Neuronal stem cell (in vitro differentiated cells): ENCODE measurements at regions not wholly inside any gene's neighbourhood (a gene's known extent, or its start where the extent isn't known, plus 50 kb on each side); places are given as distances from the start of the nearest gene placed in this dataset.

Experiments used
- DNase-seq: peaks from one replicate; pipeline ENCODE4 v3.0.0-alpha.2; 2013; ENCODE audit warnings: low spot score
- H2AFZ ChIP-seq: one replicate; pipeline ENCODE4 v1.6.1; 2013; ENCODE audit warnings: mild to moderate bottlenecking, low read length, inconsistent platforms
- H2AK5ac ChIP-seq: 2 replicates; pipeline ENCODE4 v1.6.1; 2013; ENCODE audit warnings: low read depth, mild to moderate bottlenecking, inconsistent platforms, low read length, moderate library complexity, mixed read lengths
- H2BK120ac ChIP-seq: 2 replicates; pipeline ENCODE4 v1.6.1; 2013; ENCODE audit warnings: low read depth, mild to moderate bottlenecking, inconsistent platforms, low read length, moderate library complexity, mixed read lengths
- H2BK12ac ChIP-seq: one replicate; pipeline ENCODE4 v1.6.1; 2013; ENCODE audit warnings: low read length, inconsistent platforms
- H2BK15ac ChIP-seq: 2 replicates; pipeline ENCODE4 v1.6.1; 2013; ENCODE audit warnings: mild to moderate bottlenecking, low read length, inconsistent platforms, mixed read lengths
- H2BK5ac ChIP-seq: one replicate; pipeline ENCODE4 v1.6.1; 2013; ENCODE audit warnings: inconsistent platforms, mild to moderate bottlenecking, low read length, moderate library complexity
- H3K14ac ChIP-seq: one replicate; pipeline ENCODE4 v1.6.1; 2013; ENCODE audit warnings: low read length, inconsistent platforms
- H3K18ac ChIP-seq: 2 replicates; pipeline ENCODE4 v1.6.1; 2013; ENCODE audit warnings: low read length, inconsistent platforms
- H3K23ac ChIP-seq: 2 replicates; pipeline ENCODE4 v1.6.1; 2013; ENCODE audit warnings: low read depth, mild to moderate bottlenecking, mixed read lengths, low read length, inconsistent platforms; ENCODE audit not compliant: poor library complexity
- H3K27ac ChIP-seq: replicated peaks from 3 replicates; pipeline ENCODE4 v1.5.1; 2013; ENCODE audit warnings: low read length, inconsistent platforms
- H3K27me3 ChIP-seq, 3 experiments: 2 replicates each; pipeline ENCODE4 v1.6.1; 2013; ENCODE audit warnings: low read length in 3 of 3, mild to moderate bottlenecking in 2 of 3, inconsistent platforms in 1 of 3, low read depth in 1 of 3, mixed read lengths in 1 of 3, moderate library complexity in 1 of 3; ENCODE audit not compliant: control insufficient read depth in 3 of 3, insufficient read depth in 3 of 3
- H3K36me3 ChIP-seq, 2 donors: replicated peaks in 1 of 2; 2 replicates each; pipeline ENCODE4 v1.6.1; 2013; ENCODE audit warnings: low read length in 2 of 2; ENCODE audit not compliant: control insufficient read depth in 2 of 2, insufficient read depth in 2 of 2
- H3K4ac ChIP-seq: 2 replicates; pipeline ENCODE4 v1.6.1; 2013; ENCODE audit warnings: inconsistent platforms, mild to moderate bottlenecking, low read length, moderate library complexity
- H3K4me1 ChIP-seq, 2 donors: 1 replicate in 1 of 2; 2 replicates in 1 of 2; pipeline ENCODE4 v1.6.1; 2013; ENCODE audit warnings: low read length in 2 of 2, low read depth in 1 of 2; ENCODE audit not compliant: control insufficient read depth in 2 of 2, insufficient read depth in 1 of 2
- H3K4me2 ChIP-seq: one replicate; pipeline ENCODE4 v1.6.1; 2013; ENCODE audit warnings: mild to moderate bottlenecking, low read length, inconsistent platforms; ENCODE audit not compliant: insufficient read depth, poor library complexity, severe bottlenecking
- H3K4me3 ChIP-seq, 2 donors: 2 replicates each; pipeline ENCODE4 v1.5.1; 2013; ENCODE audit warnings: low read length in 2 of 2, mild to moderate bottlenecking in 2 of 2, inconsistent platforms in 1 of 2, moderate library complexity in 1 of 2
- H3K79me1 ChIP-seq: one replicate; pipeline ENCODE4 v1.6.1; 2013; ENCODE audit warnings: low read depth, mild to moderate bottlenecking, inconsistent platforms, low read length, moderate library complexity
- H3K9ac ChIP-seq: one replicate; pipeline ENCODE4 v1.6.1; 2013; ENCODE audit warnings: mild to moderate bottlenecking, low read depth, low read length, inconsistent platforms; ENCODE audit not compliant: poor library complexity
- H3K9me3 ChIP-seq, 2 donors: replicated peaks in 1 of 2; 2 replicates each; pipeline versions ENCODE3 to v1.6.1; 2013; ENCODE audit warnings: low read length in 2 of 2, mild to moderate bottlenecking in 2 of 2, inconsistent platforms in 1 of 2, low read depth in 1 of 2, mixed read lengths in 1 of 2, moderate library complexity in 1 of 2; ENCODE audit not compliant: control insufficient read depth in 2 of 2, insufficient read depth in 1 of 2
- H4K8ac ChIP-seq: one replicate; pipeline ENCODE4 v1.6.1; 2013; ENCODE audit warnings: low read depth, mild to moderate bottlenecking, inconsistent platforms, low read length, moderate library complexity
- H4K91ac ChIP-seq: one replicate; pipeline ENCODE4 v1.6.1; 2013; ENCODE audit warnings: low read length, low read depth, mild to moderate bottlenecking, inconsistent platforms; ENCODE audit not compliant: poor library complexity
- WGBS, 2 donors: extraction: QIAGEN DNeasy Blood & Tissue Kit; methylation state at CpG; one replicate each; pipeline ENCODE4 v1.1.7; 2013; ENCODE audit warnings: missing lambda C conversion rate in 2 of 2, mixed read lengths in 1 of 2; ENCODE audit not compliant: insufficient read length in 2 of 2, insufficient replicate concordance in 1 of 2; ENCODE audit errors: extremely low coverage in 2 of 2; 5-methylcytosine and 5-hydroxymethylcytosine counted together

DNA sequence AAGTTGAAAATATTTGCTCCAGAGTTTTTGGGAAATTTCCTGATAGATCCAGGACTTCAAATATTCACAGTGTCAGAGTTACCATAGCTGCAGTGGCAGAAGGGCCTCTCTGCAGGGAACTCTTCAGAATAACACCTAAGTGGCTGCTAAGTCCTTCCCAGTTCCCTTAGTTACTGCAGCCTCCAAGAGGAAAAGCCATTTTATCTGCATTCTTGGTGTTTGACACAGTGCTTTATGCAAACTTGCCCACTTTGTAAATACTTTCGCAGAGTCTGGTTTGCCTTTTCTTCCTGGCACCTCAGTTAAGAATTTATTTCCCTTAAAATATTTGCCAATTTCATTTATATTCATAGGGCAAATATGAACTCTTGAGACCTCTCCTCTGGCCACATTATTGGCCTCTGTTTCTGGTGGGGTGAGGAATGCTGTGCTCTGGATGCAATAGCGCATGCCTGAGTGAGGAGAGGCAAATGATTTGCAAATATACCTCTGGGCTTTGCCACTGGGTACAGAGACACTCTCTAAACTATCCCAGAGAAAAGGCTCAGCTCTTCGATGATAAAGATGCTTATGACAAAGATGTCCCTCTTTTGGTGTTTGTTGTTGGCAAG is 566.3 kb upstream of the NR3C2 start:
- WGBS, 2 donors: no CpG with 5 or more reads among the region's 3 CpGs
- no peak overlapping the region for H4K8ac ChIP-seq
- H2AK5ac ChIP-seq: no peak overlapping the region
- no peak overlapping the region for H4K91ac ChIP-seq
- H3K9me3 ChIP-seq: peaks cover 0 to 1% of the 10 kb centered on the region in 2 donors
- H3K4me1 ChIP-seq: peaks cover 0 to 1% of the 10 kb centered on the region in 2 donors
- H3K4me2 ChIP-seq: no peak overlapping the region
- no peak overlapping the region for H2BK12ac ChIP-seq
- no peak for DNase-seq
- no peak overlapping the region for H2BK5ac ChIP-seq
- no peak overlapping the region for H3K27ac ChIP-seq
- H3K9ac ChIP-seq: no peak overlapping the region
- no peak overlapping the region for H3K23ac ChIP-seq
- no peaks in the 10 kb centered on the region for H3K36me3 ChIP-seq
- H2BK15ac ChIP-seq: no peak overlapping the region
- no peak overlapping the region for H2BK120ac ChIP-seq
- H3K4me3 ChIP-seq: no peak overlapping the region
- no peak overlapping the region for H3K4ac ChIP-seq
- H3K79me1 ChIP-seq: no peaks in the 10 kb centered on the region
- no peaks in the 10 kb centered on the region for H3K27me3 ChIP-seq
- H3K18ac ChIP-seq: no peak overlapping the region
- no peak overlapping the region for H2AFZ ChIP-seq
- H3K14ac ChIP-seq: no peak overlapping the region

GRCh38 chr4:149005191-149005590 is 563.0 kb upstream of the NR3C2 start:
- Histone ChIP-seq H3K4me2 (no peak overlapping the region), H2BK12ac (no peak overlapping the region), H4K91ac (no peak overlapping the region), H3K4me3 (no peak overlapping the region), H3K27me3 (no peaks in the 10 kb centered on the region), H3K18ac (no peak overlapping the region), H3K79me1 (no peaks in the 10 kb centered on the region), H2BK5ac (no peak overlapping the region), H3K23ac (no peak overlapping the region), H3K27ac (no peak overlapping the region), H2AK5ac (no peak overlapping the region), H3K36me3 (no peaks in the 10 kb centered on the region), H3K9me3 (no peaks in the 10 kb centered on the region), H3K4me1 (peaks cover 0 to 1% of the 10 kb centered on the region in 2 donors), H3K14ac (no peak overlapping the region), H4K8ac (no peak overlapping the region), H3K9ac (no peak overlapping the region), H3K4ac (no peak overlapping the region), H2BK120ac (no peak overlapping the region), H2AFZ (no peak overlapping the region), H2BK15ac (no peak overlapping the region)
- no CpG with 5 or more reads among the region's 3 CpGs for WGBS, 2 donors
- no peak for DNase-seq

- no peak overlapping the region for H4K91ac ChIP-seq
- no peak overlapping the region for H2BK5ac ChIP-seq
- H3K36me3 ChIP-seq: no peaks in the 10 kb centered on the region
- H2BK12ac ChIP-seq: no peak overlapping the region
- no peak overlapping the region for H2BK15ac ChIP-seq
- no peak overlapping the region for H3K18ac ChIP-seq
- H2AK5ac ChIP-seq: no peak overlapping the region
- no peak overlapping the region for H2AFZ ChIP-seq
- no peak overlapping the region for H3K23ac ChIP-seq
- H3K79me1 ChIP-seq: no peaks in the 10 kb centered on the region
- H3K4me1 ChIP-seq: no peaks in the 10 kb centered on the region
- H3K4me2 ChIP-seq: no peak overlapping the region
- H3K14ac ChIP-seq: no peak overlapping the region
- no peak overlapping the region for H3K9ac ChIP-seq
- H3K27me3 ChIP-seq: no peaks in the 10 kb centered on the region
- H3K27ac ChIP-seq: no peak overlapping the region
- no peak for DNase-seq
- H4K8ac ChIP-seq: no peak overlapping the region
- no peak overlapping the region for H3K4me3 ChIP-seq
- no peak overlapping the region for H2BK120ac ChIP-seq
- no peaks in the 10 kb centered on the region for H3K9me3 ChIP-seq
- no peak overlapping the region for H3K4ac ChIP-seq
Observed at GRCh38 chr4:148999924-149000323, 557.7 kb upstream of the NR3C2 start.

DNA sequence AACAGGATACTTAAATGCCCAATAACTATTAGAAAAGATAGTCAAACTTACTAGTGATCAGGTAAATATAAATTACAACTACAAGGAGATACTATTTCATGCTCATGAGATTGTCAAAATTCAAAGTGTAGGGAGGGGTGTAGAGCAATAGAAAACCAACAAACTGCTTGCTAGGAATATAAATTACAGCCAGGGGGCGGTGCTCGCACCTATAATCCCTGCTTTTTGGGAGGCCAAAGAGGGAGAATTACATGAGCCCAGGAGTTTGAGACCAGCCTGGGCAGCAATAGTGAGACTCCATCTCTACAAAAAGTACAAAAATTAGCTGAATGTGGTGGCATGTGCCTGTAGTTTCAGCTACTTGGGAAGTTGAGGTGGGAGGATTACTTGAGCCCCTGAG is 556.5 kb upstream of the NR3C2 start:
- H3K4me1 ChIP-seq: no peaks in the 10 kb centered on the region
- H3K4me3 ChIP-seq: no peak overlapping the region
- no peaks in the 10 kb centered on the region for H3K79me1 ChIP-seq
- no peaks in the 10 kb centered on the region for H3K9me3 ChIP-seq
- H2BK12ac ChIP-seq: no peak overlapping the region
- H3K9ac ChIP-seq: no peak overlapping the region
- no peak overlapping the region for H2BK15ac ChIP-seq
- no peak overlapping the region for H4K91ac ChIP-seq
- H2BK120ac ChIP-seq: no peak overlapping the region
- H4K8ac ChIP-seq: no peak overlapping the region
- H3K18ac ChIP-seq: no peak overlapping the region
- no peak overlapping the region for H3K4ac ChIP-seq
- no peak overlapping the region for H2AFZ ChIP-seq
- no peak overlapping the region for H3K14ac ChIP-seq
- H3K23ac ChIP-seq: no peak overlapping the region
- peak; percentile 23 for DNase-seq
- no peaks in the 10 kb centered on the region for H3K27me3 ChIP-seq
- H3K36me3 ChIP-seq: no peaks in the 10 kb centered on the region
- H2BK5ac ChIP-seq: no peak overlapping the region
- H3K4me2 ChIP-seq: no peak overlapping the region
- H2AK5ac ChIP-seq: no peak overlapping the region
- no peak overlapping the region for H3K27ac ChIP-seq
- no CpG with 5 or more reads among the region's 2 CpGs for WGBS, 2 donors
